Esophagus squamous epithelium (tissue), 4 donors: ENCODE measurements at regions not wholly inside any gene's neighbourhood (a gene's known extent, or its start where the extent isn't known, plus 50 kb on each side); places are given as distances from the start of the nearest gene placed in this dataset.

ENCODE experiments used
- POLR2A ChIP-seq, 4 donors: fragments of 450-650 bp; IDR thresholded peaks; one replicate each; pipeline ENCODE4 v1.6.1; 2017; ENCODE audit warnings: antibody characterized with exemption in 4 of 4, mild to moderate bottlenecking in 4 of 4, moderate library complexity in 3 of 4
- TF ChIP-seq, protein P1 (sequence below), 6 experiments: fragments of 450-650 bp in 4 of 6; fragments of 200-600 bp in 2 of 6; sonication (generic) in 2 of 6; IDR thresholded peaks; one replicate each; pipeline ENCODE4 v1.5.1; 2016 to 2019; ENCODE audit warnings: antibody characterized with exemption in 6 of 6, mild to moderate bottlenecking in 4 of 6, moderate library complexity in 4 of 6

DNA sequence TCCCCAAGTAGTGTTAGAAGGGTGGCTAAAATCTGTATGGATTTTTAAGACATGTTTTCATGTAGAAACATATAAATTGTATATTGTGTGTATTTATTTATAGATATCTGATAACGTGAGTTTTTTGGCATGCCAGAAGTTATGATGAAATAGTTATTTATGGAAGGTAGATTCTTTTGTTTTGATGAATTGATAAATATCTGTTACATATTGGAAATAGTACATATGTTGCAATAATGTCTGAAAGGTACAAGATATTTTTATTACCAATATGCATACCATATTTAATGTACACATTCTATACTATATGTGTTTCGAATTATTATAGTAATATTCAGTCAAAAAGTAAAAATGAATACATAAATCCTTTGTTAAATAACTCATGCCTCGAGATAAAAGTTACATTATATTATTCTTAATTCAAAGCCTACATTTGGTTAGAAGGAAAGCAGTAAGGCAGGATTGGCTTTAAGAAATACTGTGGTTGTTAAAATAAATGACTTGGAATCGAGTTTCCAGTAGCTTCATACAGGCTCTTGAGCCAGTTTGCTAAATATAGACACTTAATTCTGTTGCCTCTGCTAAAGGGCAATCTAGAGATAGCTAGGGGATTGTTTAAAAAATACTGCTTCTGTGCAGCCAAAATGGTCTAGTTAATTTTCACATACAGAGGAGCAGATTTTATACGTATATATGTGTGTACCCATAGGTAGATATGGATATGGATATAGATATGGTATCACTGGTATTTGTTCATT is 1175.1 kb upstream of the B3GALT2 start:
- TF ChIP-seq, protein P1, sequence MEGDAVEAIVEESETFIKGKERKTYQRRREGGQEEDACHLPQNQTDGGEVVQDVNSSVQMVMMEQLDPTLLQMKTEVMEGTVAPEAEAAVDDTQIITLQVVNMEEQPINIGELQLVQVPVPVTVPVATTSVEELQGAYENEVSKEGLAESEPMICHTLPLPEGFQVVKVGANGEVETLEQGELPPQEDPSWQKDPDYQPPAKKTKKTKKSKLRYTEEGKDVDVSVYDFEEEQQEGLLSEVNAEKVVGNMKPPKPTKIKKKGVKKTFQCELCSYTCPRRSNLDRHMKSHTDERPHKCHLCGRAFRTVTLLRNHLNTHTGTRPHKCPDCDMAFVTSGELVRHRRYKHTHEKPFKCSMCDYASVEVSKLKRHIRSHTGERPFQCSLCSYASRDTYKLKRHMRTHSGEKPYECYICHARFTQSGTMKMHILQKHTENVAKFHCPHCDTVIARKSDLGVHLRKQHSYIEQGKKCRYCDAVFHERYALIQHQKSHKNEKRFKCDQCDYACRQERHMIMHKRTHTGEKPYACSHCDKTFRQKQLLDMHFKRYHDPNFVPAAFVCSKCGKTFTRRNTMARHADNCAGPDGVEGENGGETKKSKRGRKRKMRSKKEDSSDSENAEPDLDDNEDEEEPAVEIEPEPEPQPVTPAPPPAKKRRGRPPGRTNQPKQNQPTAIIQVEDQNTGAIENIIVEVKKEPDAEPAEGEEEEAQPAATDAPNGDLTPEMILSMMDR (IDR thresholded peaks at IDR 0.05): no peak
- TF ChIP-seq POLR2A (IDR thresholded peaks at IDR 0.05): no peak
